ENCODE measurements at regions not wholly inside any gene's neighbourhood (a gene's known extent, or its start where the extent isn't known, plus 50 kb on each side); places are given as distances from the start of the nearest gene placed in this dataset.

DNA sequence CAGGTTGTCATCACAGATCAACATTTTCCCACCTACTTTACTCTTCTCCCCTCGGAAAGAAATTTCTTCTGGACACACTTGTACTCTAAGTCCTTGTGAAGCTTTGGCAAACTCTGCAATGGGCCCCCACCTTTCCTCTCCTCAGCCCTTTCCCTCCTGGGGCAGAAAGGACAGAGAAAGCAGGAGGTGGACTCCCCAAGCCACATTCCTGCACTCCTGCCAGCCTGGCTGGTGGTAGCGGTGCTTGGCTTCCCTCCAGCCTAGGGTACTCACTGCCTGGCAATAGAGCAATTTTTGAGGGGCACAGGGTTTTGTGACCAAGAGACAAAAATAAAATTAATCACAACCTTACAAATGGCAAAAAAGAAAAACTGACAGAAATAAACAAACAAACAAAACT, 451.4 kb downstream of the ZSWIM6 start:
- no peaks in the 10 kb centered on the region for H4K20me1 ChIP-seq (replicated peaks; ENCODE audit: control insufficient read depth, extremely low read depth, insufficient read depth, low read length)
- DNase-seq (ENCODE audit: low read depth, low spot score) (no peak), FAIRE-seq (no peak)
- dilution Hi-C loops (cut with MboI; ENCODE audit: extremely low pct_ligation_motif_present, low sequenced_read_pairs) (no loop called here), intact Hi-C loops (cut with micrococcal nuclease) (no loop called here)
- H2AFZ ChIP-seq (ENCODE audit: low read depth, low read length), result no peak overlapping the region
- no peaks in the 10 kb centered on the region for H3K9me1 ChIP-seq (replicated peaks; ENCODE audit: control insufficient read depth, extremely low read depth, insufficient read depth, low read length)
- no peaks in the 10 kb centered on the region for H3K79me2 ChIP-seq (ENCODE audit: control insufficient read depth, insufficient read depth, low read length)
- no peak overlapping the region for H3K9ac ChIP-seq (replicated peaks; ENCODE audit: extremely low read depth, insufficient read depth, low read length)
- no peak overlapping the region for H3K4me3 ChIP-seq (replicated peaks in 1 of 3; ENCODE audit: insufficient read depth in 1 of 3, low read depth in 1 of 3, low read length in 3 of 3)
- peaks cover 0 to 2% of the 10 kb centered on the region in 2 experiments for H3K27me3 ChIP-seq (ENCODE audit: control insufficient read depth in 2 of 2, insufficient read depth in 2 of 2, low read length in 2 of 2)
- no peak overlapping the region for H3K4me2 ChIP-seq (ENCODE audit: insufficient read depth, low read length)
- POLR2A ChIA-PET, result no interaction called here
- H3K9me3 ChIP-seq (replicated peaks; ENCODE audit: control insufficient read depth, insufficient read depth, low read length), result no peaks in the 10 kb centered on the region
- TF ChIP-seq EZH2 (IDR thresholded peaks at IDR 0.05; ENCODE audit: borderline replicate concordance, low read depth, low read length, severe bottlenecking) (no peak), MAX (IDR thresholded peaks at IDR 0.05; ENCODE audit: insufficient read depth, insufficient read length) (no peak)
- CTCF ChIA-PET, result no interaction called here
- H3K4me1 ChIP-seq (ENCODE audit: control insufficient read depth, extremely low read depth, insufficient read depth, low read length), result no peaks in the 10 kb centered on the region
- BruUV-seq (replicated peaks), result no TSS peak
- no peaks in the 10 kb centered on the region for H3K36me3 ChIP-seq (ENCODE audit: control insufficient read depth in 2 of 2, extremely low read depth in 1 of 2, insufficient read depth in 2 of 2, low read length in 2 of 2)
- H3K27ac ChIP-seq (ENCODE audit: insufficient read depth, low read depth, low read length), result no peak overlapping the region

DNA sequence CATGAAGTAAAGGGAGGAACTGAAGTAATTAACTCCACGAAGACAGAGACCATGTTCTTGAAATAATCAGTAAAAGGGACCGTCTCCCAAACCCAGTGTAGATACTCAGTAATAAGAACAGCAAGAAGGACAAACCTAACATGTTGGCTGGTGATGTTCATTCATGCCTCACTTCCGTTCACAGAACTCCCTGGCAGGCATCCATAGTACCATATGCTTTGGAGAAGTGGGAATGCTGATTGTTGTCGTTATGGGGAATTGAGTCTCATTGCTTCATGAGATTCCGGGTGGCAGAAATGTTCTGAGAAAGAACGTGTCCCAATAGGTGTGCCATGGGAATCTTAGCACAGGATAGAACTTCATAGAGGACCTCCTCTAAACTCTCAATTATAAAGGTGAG, 452.3 kb downstream of the ZSWIM6 start:
- CTCF ChIA-PET, result no interaction called here
- dilution Hi-C loops (cut with MboI; ENCODE audit: extremely low pct_ligation_motif_present, low sequenced_read_pairs), result no loop called here

More for the DNA sequence above, 452.3 kb downstream of the ZSWIM6 start:
- FAIRE-seq (no peak), DNase-seq (ENCODE audit: low read depth, low spot score) (no peak)
- Histone ChIP-seq H3K36me3 (ENCODE audit: control insufficient read depth in 2 of 2, extremely low read depth in 1 of 2, insufficient read depth in 2 of 2, low read length in 2 of 2) (no peaks in the 10 kb centered on the region), H3K79me2 (ENCODE audit: control insufficient read depth, insufficient read depth, low read length) (no peaks in the 10 kb centered on the region), H3K9me3 (replicated peaks; ENCODE audit: control insufficient read depth, insufficient read depth, low read length) (no peaks in the 10 kb centered on the region), H3K4me1 (ENCODE audit: control insufficient read depth, extremely low read depth, insufficient read depth, low read length) (no peaks in the 10 kb centered on the region), H4K20me1 (replicated peaks; ENCODE audit: control insufficient read depth, extremely low read depth, insufficient read depth, low read length) (no peaks in the 10 kb centered on the region), H3K4me3 (replicated peaks in 1 of 3; ENCODE audit: insufficient read depth in 1 of 3, low read depth in 1 of 3, low read length in 3 of 3) (no peak overlapping the region), H3K4me2 (ENCODE audit: insufficient read depth, low read length) (no peak overlapping the region), H2AFZ (ENCODE audit: low read depth, low read length) (no peak overlapping the region), H3K27ac (ENCODE audit: insufficient read depth, low read depth, low read length) (no peak overlapping the region), H3K9ac (replicated peaks; ENCODE audit: extremely low read depth, insufficient read depth, low read length) (no peak overlapping the region), H3K9me1 (replicated peaks; ENCODE audit: control insufficient read depth, extremely low read depth, insufficient read depth, low read length) (no peaks in the 10 kb centered on the region), H3K27me3 (ENCODE audit: control insufficient read depth in 2 of 2, insufficient read depth in 2 of 2, low read length in 2 of 2) (no peaks in the 10 kb centered on the region)
- no TSS peak for BruUV-seq (replicated peaks)
- intact Hi-C loops (cut with micrococcal nuclease), result no loop called here
- POLR2A ChIA-PET, result no interaction called here
- TF ChIP-seq JUN (IDR thresholded peaks at IDR 0.05; ENCODE audit: borderline replicate concordance, insufficient read depth, insufficient read length, low read depth) (no peak), POLR2A (IDR thresholded peaks at IDR 0.05; ENCODE audit: low read depth, low read length) (no peak), CTCF (IDR thresholded peaks at IDR 0.05; ENCODE audit: extremely low read depth in 1 of 2, insufficient read depth in 1 of 2, low read depth in 1 of 2, low read length in 2 of 2) (no peak), EZH2 (IDR thresholded peaks at IDR 0.05; ENCODE audit: borderline replicate concordance, low read depth, low read length, severe bottlenecking) (no peak), POLR2AphosphoS5 (IDR thresholded peaks at IDR 0.05; ENCODE audit: insufficient read depth, low read depth, low read length) (no peak), MYC (IDR thresholded peaks at IDR 0.05; ENCODE audit: low read depth, low read length) (no peak), GATA2 (IDR thresholded peaks at IDR 0.05; ENCODE audit: insufficient read depth, insufficient read length, low read depth, low read length) (no peak), MAX (IDR thresholded peaks at IDR 0.05; ENCODE audit: insufficient read depth, insufficient read length) (no peak)
